Globus pallidus (tissue), 1 donor: ENCODE measurements at regions not wholly inside any gene's neighbourhood (a gene's known extent, or its start where the extent isn't known, plus 50 kb on each side); places are given as distances from the start of the nearest gene placed in this dataset.

ENCODE experiments used
- DNase-seq: peaks from one replicate; pipeline ENCODE4 v3.0.0-alpha.2; 2015; ENCODE audit warnings: low spot score

GRCh38 chr4:85393201-85393600, 81.7 kb upstream of the ARHGAP24 start:
- no peak for DNase-seq

- DNase-seq: no peak
Observed at GRCh38 chr4:85398276-85398675, 76.7 kb upstream of the ARHGAP24 start.

GRCh38 chr4:85399270-85399669, 75.7 kb upstream of the ARHGAP24 start:
- DNase-seq: no peak

GRCh38 chr4:85402371-85402770, 72.6 kb upstream of the ARHGAP24 start:
- DNase-seq: no peak

- no peak for DNase-seq
Observed at GRCh38 chr4:85406185-85406584, 68.8 kb upstream of the ARHGAP24 start.

- no peak for DNase-seq
Observed at GRCh38 chr4:85407546-85407945, 67.4 kb upstream of the ARHGAP24 start.

GRCh38 chr4:85408301-85408700, 66.6 kb upstream of the ARHGAP24 start:
- DNase-seq: no peak

- no peak for DNase-seq
Observed at GRCh38 chr4:85409251-85409650, 65.7 kb upstream of the ARHGAP24 start.

- DNase-seq: no peak
Observed at GRCh38 chr4:85411386-85411785, 63.6 kb upstream of the ARHGAP24 start.

- no peak for DNase-seq
Observed at GRCh38 chr4:85414972-85415371, 60.0 kb upstream of the ARHGAP24 start.

- no peak for DNase-seq
Observed at GRCh38 chr4:85416094-85416493, 58.9 kb upstream of the ARHGAP24 start.

GRCh38 chr4:85419103-85419502, 55.8 kb upstream of the ARHGAP24 start:
- DNase-seq: no peak

- DNase-seq: no peak
Observed at GRCh38 chr4:85420831-85421230, 54.1 kb upstream of the ARHGAP24 start.

GRCh38 chr4:85423431-85423830, 51.5 kb upstream of the ARHGAP24 start:
- DNase-seq: no peak
